Ishikawa (cell line): ENCODE measurements at regions not wholly inside any gene's neighbourhood (a gene's known extent, or its start where the extent isn't known, plus 50 kb on each side); places are given as distances from the start of the nearest gene placed in this dataset.

Experiments used
- CEBPB ChIP-seq: IDR thresholded peaks from 2 replicates; pipeline ENCODE4 v1.6.1; 2012
- CREB1 ChIP-seq: IDR thresholded peaks from 2 replicates; pipeline ENCODE4 v1.6.1; 2012; ENCODE audit warnings: low read depth
- EP300 ChIP-seq: IDR thresholded peaks from 2 replicates; pipeline ENCODE4 v1.6.1; 2012; ENCODE audit warnings: borderline replicate concordance
- NFIC ChIP-seq: IDR thresholded peaks from 2 replicates; pipeline ENCODE4 v1.6.1; 2012
- RAD21 ChIP-seq: IDR thresholded peaks from 2 replicates; pipeline ENCODE4 v1.6.1; 2012; ENCODE audit warnings: low read depth
- TAF1 ChIP-seq: IDR thresholded peaks from 2 replicates; pipeline ENCODE4 v1.6.1; 2012; ENCODE audit warnings: low read depth, mild to moderate bottlenecking
- TCF12 ChIP-seq: IDR thresholded peaks from 2 replicates; pipeline ENCODE4 v1.6.1; 2012; ENCODE audit warnings: low read depth
- TEAD4 ChIP-seq: IDR thresholded peaks from 2 replicates; pipeline ENCODE4 v1.6.1; 2012
- YY1 ChIP-seq: IDR thresholded peaks from 2 replicates; pipeline ENCODE4 v1.6.1; 2012; ENCODE audit warnings: low read depth
- ZBTB7A ChIP-seq: IDR thresholded peaks from 2 replicates; pipeline ENCODE4 v1.6.1; 2012; ENCODE audit warnings: low read depth
- TF ChIP-seq, protein P1 (sequence below): IDR thresholded peaks from 2 replicates; pipeline ENCODE4 v1.6.1; 2012
- TF ChIP-seq, protein P2 (sequence below): IDR thresholded peaks from 2 replicates; pipeline ENCODE4 v1.6.1; 2012; ENCODE audit warnings: low read depth, mild to moderate bottlenecking
- TF ChIP-seq, protein P3 (sequence below): IDR thresholded peaks from 2 replicates; pipeline ENCODE4 v1.6.1; 2012

DNA sequence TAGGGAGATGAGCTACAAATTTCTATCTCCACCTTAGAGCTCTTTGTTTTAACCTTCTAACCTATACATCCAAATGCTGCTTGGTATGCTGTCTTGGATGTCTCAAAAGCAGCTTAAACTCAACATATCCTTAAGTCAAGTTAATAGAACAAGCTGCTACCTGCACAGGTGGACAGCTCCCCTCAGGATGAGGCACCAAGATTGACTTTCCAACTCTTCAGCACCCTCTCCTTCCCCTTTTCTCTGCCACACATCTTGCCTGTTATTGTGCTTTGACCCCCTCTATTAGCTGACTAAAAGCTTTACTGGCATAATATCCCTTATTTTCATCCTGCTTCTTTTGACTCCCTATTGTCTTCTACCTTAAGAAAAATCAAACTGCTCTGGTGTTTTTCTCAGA is 448.1 kb upstream of the MEX3C start:
- TF ChIP-seq TEAD4 (no peak), CEBPB (no peak), NFIC (no peak), YY1 (no peak), EP300 (no peak), RAD21 (no peak), CREB1 (no peak), TAF1 (no peak), ZBTB7A (no peak), TCF12 (no peak)
- TF ChIP-seq, protein P1, sequence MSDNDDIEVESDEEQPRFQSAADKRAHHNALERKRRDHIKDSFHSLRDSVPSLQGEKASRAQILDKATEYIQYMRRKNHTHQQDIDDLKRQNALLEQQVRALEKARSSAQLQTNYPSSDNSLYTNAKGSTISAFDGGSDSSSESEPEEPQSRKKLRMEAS: no peak
- TF ChIP-seq, protein P2, sequence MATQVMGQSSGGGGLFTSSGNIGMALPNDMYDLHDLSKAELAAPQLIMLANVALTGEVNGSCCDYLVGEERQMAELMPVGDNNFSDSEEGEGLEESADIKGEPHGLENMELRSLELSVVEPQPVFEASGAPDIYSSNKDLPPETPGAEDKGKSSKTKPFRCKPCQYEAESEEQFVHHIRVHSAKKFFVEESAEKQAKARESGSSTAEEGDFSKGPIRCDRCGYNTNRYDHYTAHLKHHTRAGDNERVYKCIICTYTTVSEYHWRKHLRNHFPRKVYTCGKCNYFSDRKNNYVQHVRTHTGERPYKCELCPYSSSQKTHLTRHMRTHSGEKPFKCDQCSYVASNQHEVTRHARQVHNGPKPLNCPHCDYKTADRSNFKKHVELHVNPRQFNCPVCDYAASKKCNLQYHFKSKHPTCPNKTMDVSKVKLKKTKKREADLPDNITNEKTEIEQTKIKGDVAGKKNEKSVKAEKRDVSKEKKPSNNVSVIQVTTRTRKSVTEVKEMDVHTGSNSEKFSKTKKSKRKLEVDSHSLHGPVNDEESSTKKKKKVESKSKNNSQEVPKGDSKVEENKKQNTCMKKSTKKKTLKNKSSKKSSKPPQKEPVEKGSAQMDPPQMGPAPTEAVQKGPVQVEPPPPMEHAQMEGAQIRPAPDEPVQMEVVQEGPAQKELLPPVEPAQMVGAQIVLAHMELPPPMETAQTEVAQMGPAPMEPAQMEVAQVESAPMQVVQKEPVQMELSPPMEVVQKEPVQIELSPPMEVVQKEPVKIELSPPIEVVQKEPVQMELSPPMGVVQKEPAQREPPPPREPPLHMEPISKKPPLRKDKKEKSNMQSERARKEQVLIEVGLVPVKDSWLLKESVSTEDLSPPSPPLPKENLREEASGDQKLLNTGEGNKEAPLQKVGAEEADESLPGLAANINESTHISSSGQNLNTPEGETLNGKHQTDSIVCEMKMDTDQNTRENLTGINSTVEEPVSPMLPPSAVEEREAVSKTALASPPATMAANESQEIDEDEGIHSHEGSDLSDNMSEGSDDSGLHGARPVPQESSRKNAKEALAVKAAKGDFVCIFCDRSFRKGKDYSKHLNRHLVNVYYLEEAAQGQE: peak; percentile 35; the same call in 1 of the 2 replicates
- TF ChIP-seq, protein P3, sequence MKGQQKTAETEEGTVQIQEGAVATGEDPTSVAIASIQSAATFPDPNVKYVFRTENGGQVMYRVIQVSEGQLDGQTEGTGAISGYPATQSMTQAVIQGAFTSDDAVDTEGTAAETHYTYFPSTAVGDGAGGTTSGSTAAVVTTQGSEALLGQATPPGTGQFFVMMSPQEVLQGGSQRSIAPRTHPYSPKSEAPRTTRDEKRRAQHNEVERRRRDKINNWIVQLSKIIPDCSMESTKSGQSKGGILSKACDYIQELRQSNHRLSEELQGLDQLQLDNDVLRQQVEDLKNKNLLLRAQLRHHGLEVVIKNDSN: no peak
